ENCODE measurements at regions not wholly inside any gene's neighbourhood (a gene's known extent, or its start where the extent isn't known, plus 50 kb on each side); places are given as distances from the start of the nearest gene placed in this dataset.

GRCh38 chr7:98464558-98464940 lies 63.7 kb upstream of the BAIAP2L1 start:
- Histone ChIP-seq H3K4me3 (ENCODE audit: insufficient read depth, low read depth, low read length) (no peak overlapping the region), H3K27me3 (ENCODE audit: control insufficient read depth, insufficient read depth, low read length) (no peaks in the 10 kb centered on the region; the same call in 1 of the 2 replicates), H3K36me3 (replicated peaks; ENCODE audit: control insufficient read depth, insufficient read depth, low read length) (no peaks in the 10 kb centered on the region)
- DNase-seq: no peak

DNA sequence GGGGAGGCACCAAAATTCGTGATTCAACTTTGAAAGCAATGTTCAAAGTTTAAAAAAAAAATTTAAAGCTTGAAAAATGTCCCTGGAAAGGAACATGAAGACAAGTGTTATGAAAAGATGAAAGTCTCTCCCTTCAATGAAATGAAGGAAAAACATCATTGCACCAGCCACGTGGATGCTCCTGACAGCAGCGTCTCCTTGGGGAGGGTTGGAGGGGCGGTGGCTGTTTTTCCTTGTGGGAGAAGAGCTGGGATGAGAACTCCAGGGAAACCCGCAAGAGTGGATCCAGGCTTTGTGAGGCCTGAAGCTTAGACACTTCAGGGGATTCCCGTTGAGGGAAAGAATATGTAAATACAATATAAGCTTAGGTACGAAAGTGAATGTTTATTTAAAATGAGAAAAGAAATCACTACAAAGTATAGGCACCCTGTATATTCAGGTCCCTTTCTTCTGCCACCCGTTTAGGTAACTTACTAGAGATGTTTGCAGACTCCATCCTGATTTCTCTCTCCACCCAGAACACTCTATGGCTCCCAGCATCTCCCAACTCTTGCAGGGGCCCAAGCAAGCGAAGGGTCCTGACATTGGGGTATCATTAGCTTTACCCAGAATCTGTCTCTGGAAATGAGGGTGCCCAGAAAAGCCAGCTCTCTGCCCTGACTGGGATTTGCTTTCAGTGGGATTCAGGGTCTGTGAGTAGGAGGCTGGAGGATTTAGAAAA lies 63.1 kb upstream of the BAIAP2L1 start:
- no peak for DNase-seq
- Histone ChIP-seq H3K27me3 (ENCODE audit: control insufficient read depth, insufficient read depth, low read length) (no peaks in the 10 kb centered on the region; the same call in 1 of the 2 replicates), H3K36me3 (replicated peaks; ENCODE audit: control insufficient read depth, insufficient read depth, low read length) (no peaks in the 10 kb centered on the region), H3K4me3 (ENCODE audit: insufficient read depth, low read depth, low read length) (no peak overlapping the region)

- DNase-seq: no peak
- Histone ChIP-seq H3K4me3 (ENCODE audit: insufficient read depth, low read depth, low read length) (no peak overlapping the region), H3K36me3 (replicated peaks; ENCODE audit: control insufficient read depth, insufficient read depth, low read length) (no peaks in the 10 kb centered on the region), H3K27me3 (ENCODE audit: control insufficient read depth, insufficient read depth, low read length) (no peaks in the 10 kb centered on the region)
Measured at GRCh38 chr7:98462911-98463633, 62.2 kb upstream of the BAIAP2L1 start.

DNA sequence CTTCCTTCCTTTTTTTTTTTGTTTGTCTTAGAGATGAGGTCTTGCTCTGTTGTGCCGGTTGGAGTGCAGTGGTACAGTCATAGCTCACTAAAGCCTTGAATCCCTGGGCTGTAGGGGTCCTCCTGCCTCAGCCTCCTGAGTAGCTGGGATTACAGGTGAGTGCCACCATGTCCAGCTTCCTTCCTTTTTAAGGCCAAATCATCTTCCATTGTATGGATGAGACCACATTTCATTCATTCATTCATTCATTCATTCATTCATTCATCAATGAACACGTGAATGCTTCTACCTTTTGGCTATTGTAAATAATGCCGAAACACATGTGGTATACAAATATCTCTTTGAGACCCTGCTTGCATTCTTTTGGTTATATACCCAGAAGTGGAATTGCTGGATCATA lies 60.0 kb upstream of the BAIAP2L1 start:
- Histone ChIP-seq H3K36me3 (replicated peaks; ENCODE audit: control insufficient read depth, insufficient read depth, low read length) (no peaks in the 10 kb centered on the region), H3K27me3 (ENCODE audit: control insufficient read depth, insufficient read depth, low read length) (no peaks in the 10 kb centered on the region), H3K4me3 (ENCODE audit: insufficient read depth, low read depth, low read length) (no peak overlapping the region)
- no peak for DNase-seq

DNA sequence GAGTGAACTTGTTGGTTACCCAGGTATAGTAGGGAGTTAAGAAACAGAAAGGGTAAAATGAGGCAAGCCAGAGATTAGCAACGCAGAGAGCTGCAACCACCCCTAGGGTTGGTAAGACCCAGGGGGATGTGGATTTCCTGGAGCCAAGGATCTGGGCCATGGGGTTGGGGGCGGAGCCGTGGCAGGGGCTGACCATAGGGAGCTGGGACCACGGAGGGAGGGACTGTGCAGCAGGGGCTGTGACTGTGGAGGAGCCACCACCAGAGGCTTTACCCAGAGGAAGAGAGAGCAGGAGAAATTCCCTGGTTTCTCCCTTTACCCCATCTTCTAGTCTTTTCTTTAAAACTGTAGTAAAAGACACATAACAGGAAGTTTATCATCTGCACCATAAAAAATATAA lies 58.6 kb upstream of the BAIAP2L1 start:
- no peak overlapping the region for H3K4me3 ChIP-seq (ENCODE audit: insufficient read depth, low read depth, low read length)
- H3K36me3 ChIP-seq (replicated peaks; ENCODE audit: control insufficient read depth, insufficient read depth, low read length): no peaks in the 10 kb centered on the region
- no peaks in the 10 kb centered on the region for H3K27me3 ChIP-seq (ENCODE audit: control insufficient read depth, insufficient read depth, low read length)
- peak; percentile 79 for DNase-seq

DNA sequence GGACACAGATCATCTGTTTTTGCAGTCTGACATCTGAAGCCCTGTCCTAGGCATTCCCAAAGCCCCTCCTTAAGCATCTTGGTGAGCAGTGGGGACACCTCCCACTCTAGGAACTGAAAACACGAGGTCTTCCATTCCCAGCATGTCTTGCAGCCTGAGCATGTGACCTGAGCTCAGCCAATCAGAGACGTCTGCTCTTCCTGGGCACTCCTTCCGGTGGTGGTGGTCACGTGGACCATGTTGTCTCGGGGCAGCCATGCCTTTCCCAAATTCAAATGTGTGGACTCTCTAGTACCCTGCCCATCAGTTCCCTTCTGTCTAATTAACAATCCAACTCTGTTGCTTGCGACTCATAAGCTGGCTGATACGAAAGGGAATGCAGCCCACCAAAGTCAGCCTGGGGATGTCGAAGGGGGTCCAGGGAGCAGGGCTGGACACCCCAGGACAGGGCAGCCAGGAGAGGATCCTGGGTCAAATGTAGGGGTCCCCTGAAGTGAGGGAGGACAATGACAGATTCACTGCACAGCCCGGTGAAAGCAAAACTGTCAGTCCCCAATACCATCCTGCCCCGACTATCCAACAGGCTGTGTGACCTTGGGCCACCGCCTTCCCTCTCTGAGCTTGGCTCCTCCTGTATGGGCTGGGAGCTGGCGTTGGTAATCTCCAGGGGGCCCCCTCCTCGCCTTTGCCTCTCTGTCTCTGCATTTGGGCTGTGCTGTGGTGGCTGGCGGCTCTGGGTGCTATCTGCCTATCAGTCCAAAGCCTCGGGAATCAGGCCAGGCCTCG lies 57.4 kb upstream of the BAIAP2L1 start:
- Histone ChIP-seq H3K27me3 (ENCODE audit: control insufficient read depth, insufficient read depth, low read length) (no peaks in the 10 kb centered on the region), H3K4me3 (ENCODE audit: insufficient read depth, low read depth, low read length) (no peak overlapping the region), H3K36me3 (replicated peaks; ENCODE audit: control insufficient read depth, insufficient read depth, low read length) (no peaks in the 10 kb centered on the region)
- DNase-seq: no peak

DNA sequence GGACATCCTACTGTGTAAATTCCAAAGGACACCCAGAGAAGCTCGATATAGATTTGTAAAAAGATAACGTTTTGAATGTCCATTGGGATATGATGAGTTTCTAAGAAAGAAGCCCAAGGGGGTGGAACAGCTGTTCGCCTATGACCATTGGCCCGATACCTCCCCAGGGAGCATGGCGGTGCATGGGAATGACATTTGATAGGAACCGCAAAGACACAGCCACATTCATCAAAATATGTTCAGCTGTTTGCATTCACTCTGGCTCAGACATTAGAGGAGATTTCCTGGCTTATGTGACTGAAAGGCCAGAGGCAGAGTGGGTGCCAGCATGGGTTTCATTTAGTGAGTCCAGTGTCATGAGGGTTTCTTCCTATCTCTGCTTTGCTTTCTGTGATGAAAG lies 56.0 kb upstream of the BAIAP2L1 start:
- H3K27me3 ChIP-seq (ENCODE audit: control insufficient read depth, insufficient read depth, low read length): no peaks in the 10 kb centered on the region
- DNase-seq: no peak
- H3K36me3 ChIP-seq (replicated peaks; ENCODE audit: control insufficient read depth, insufficient read depth, low read length): no peaks in the 10 kb centered on the region
- H3K4me3 ChIP-seq (ENCODE audit: insufficient read depth, low read depth, low read length): no peak overlapping the region

GRCh38 chr7:98452791-98453190 lies 51.9 kb upstream of the BAIAP2L1 start:
- Histone ChIP-seq H3K27me3 (ENCODE audit: control insufficient read depth, insufficient read depth, low read length) (no peaks in the 10 kb centered on the region), H3K36me3 (replicated peaks; ENCODE audit: control insufficient read depth, insufficient read depth, low read length) (no peaks in the 10 kb centered on the region), H3K4me3 (ENCODE audit: insufficient read depth, low read depth, low read length) (no peak overlapping the region)
- DNase-seq: no peak
